HT-29 (cell line): ENCODE measurements at regions not wholly inside any gene's neighbourhood (a gene's known extent, or its start where the extent isn't known, plus 50 kb on each side); places are given as distances from the start of the nearest gene placed in this dataset.
"Not testable (repeated sequence)": the region's sequence is repeated elsewhere in the genome, so short reads cannot be mapped to it uniquely, and the experiment has no call there.

ENCODE experiments used
- DNase-seq: peaks from one replicate; pipeline ENCODE4 v3.0.0-alpha.2; 2015; ENCODE audit warnings: low spot score

- no peak for DNase-seq
These were observed 176.7 kb downstream of the PRELID2 start for GRCh38 chr5:145658435-145658834.

- not testable (repeated sequence) for DNase-seq
These were observed 182.4 kb downstream of the PRELID2 start for GRCh38 chr5:145652700-145653099.

DNA sequence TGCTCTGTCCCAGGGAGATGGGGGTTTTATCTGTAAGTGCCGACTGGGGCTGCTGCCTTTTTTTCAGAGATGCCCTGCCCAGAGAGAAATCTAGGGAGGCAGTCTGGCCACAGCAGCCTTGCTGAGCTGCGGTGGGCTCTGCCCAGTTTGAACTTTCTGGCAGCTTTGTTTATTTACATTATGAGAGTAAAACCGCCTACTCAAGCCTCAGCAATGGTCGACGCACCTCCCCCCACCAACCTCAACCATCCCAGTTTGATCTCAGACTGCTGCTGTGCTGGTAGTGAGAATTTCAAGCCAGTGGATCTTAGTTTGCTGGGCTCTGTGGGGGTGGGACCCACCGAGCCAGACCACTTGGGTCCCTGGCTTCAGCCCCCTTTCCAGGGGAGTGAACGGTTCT lies 188.0 kb downstream of the PRELID2 start:
- not testable (repeated sequence) for DNase-seq

GRCh38 chr5:145643214-145643613 lies 191.9 kb downstream of the PRELID2 start:
- not testable (repeated sequence) for DNase-seq

- no peak for DNase-seq
These were observed 197.7 kb downstream of the PRELID2 start for GRCh38 chr5:145637396-145637795.

DNA sequence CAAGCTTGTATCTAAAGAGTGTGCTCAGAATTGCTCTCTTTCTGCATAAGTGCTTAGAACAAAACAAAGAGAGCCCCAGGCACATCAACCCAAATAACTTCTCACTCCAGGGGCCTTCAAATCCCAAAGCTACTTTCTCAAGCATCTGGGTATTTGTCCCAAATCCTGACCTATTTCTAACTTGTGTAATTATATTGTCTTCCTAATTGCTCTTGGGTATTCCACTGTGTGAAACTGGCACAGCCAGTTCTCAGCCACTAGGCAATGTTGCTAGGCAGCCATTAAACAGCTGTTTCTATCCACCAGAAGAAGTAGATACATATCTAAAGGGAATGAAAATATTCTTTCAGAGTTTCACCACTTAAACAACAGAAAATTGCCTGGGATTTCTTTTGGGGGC lies 198.8 kb downstream of the PRELID2 start:
- no peak for DNase-seq

DNA sequence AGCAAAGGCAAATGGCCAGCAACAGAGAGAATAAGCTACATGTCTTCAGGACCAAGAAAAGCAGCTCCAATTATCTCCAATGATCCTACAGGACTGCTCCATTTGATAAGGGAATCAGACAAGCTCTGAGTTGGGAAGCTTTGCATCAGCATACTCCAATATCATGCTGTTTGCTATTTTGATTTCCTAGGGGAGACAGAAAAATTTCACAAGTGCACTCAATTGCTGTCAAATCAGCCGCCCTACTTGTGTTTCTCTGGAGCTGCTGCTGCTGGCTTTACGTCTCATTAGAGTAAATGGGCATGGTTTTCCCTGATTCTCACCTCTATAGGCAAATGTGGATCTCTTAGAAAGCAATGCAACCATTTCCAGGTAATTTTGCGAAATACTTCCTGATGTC lies 201.7 kb downstream of the PRELID2 start:
- DNase-seq: no peak

GRCh38 chr5:145632701-145633100 lies 202.4 kb downstream of the PRELID2 start:
- DNase-seq: no peak

- no peak for DNase-seq
These were observed 206.1 kb downstream of the PRELID2 start for GRCh38 chr5:145629047-145629446.

DNA sequence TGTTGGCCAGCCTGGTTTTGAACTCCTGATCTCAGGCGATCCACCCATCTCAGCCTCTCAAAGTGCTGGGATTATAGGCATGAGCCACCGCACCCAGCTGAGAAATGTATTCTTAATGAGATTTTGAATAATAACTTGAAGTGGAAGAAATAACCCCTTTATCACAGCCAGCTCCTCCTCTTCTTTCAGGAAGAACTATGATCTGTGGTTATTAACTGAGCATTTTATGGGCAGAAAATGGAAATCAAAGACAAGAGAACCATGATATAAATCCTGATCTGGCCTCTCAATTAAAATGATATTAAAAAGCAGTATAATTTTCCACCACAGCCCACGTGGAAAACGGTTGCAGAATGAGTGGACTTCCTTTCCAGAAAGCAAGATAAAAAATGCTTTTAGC lies 206.6 kb downstream of the PRELID2 start:
- no peak for DNase-seq

DNA sequence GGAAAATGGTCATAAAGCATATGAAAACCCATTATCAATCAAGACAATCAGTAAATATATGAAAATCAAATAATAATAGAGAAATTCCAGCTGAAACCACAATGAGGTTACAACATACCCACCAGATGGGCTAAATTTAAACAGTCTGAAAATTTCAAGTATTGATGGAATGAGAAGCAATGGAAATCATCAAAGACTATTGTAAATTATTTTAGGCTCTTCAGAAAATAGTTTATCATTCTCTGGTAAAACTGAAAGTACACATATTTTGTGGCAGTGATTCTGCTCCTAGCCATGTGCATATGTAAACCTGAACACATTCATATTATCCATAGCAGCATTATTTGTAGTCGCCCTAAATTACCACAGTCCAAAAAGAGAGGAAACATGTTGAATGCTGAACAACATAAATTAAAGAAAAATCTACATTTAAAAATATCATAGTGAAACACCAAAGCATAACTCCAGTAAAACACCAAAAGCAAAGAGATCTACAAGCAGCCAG lies 215.3 kb downstream of the PRELID2 start:
- DNase-seq: no peak

DNA sequence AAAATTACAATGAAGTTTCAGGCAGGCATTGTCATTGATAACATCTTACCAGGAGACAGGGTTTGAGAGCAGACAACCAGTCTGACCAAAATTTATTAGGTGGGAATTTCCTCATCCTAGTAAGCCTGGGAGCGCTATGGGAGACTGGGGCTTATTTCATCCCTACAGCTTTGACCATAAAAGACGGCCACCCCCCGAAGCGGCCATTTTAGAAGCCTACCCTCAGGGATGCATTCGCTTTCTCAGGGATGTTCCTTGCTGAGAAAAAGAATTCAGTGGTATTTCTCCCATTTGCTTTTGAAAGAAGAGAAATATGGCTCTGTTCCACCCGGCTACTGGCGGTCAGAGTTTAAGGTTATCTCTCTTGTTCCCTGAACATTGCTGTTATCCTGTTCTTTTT lies 218.4 kb downstream of the PRELID2 start:
- not testable (repeated sequence) for DNase-seq

- DNase-seq: no peak
These were observed 236.2 kb downstream of the PRELID2 start for GRCh38 chr5:145598983-145599382.

DNA sequence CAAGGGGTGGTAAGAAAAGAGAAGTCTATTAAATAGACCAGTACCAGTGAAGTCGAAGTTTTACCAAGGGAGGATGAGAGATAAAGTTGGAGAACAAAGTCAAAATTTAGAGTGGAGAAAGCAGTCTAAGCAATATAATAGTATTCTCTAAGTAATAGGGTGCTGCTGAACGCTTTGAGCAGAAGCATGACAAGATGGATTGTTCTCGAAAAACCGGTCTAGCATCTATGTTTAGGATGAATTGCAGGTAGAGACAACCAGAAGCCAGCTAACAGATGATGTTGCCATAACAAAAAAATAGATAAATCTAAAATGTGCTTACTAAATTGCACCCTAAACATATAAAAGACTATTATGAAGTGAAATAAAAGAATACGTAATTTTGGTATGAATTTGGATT lies 237.0 kb downstream of the PRELID2 start:
- no peak for DNase-seq

GRCh38 chr5:145591578-145591977 lies 243.6 kb downstream of the PRELID2 start:
- DNase-seq: no peak

DNA sequence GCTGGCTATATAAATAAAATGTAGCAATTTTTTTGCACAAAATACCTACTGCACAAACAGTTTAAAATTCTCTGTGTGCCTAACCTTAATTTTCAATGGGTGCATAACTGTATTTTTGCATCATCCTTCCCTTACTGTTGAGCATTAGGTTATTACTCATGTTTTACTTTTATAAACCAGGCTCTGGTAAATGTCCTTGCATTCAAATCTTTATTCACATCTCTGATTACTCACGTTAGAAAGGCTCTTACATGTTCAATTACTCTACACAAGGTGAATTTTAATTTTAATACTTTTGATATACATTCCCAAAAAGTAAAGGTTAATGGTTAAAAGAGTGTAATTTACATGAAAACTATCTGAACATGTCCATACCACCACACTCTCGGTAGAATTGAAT lies 246.1 kb downstream of the PRELID2 start:
- no peak for DNase-seq

GRCh38 chr5:145588558-145588957 lies 246.6 kb downstream of the PRELID2 start:
- DNase-seq: no peak

DNA sequence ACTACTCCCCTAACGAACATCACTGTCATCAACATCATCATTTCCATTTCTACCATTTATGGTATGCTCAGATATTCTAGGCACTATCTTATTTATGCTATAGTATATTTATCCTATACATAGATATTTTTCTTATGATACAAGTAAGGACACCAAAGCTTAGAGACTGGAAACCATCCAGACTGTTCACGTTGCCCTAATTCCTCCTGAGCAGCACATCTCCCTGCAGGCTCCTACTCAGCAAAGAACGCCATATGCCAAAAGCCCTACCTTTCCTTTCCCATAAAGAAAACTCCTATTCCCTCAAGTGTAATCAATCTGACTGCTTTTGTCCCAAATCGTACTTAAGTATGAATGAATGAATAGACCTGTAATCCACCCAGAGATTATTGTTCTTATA lies 247.0 kb downstream of the PRELID2 start:
- no peak for DNase-seq

GRCh38 chr5:145587710-145588109 lies 247.4 kb downstream of the PRELID2 start:
- peak; percentile 15 for DNase-seq

DNA sequence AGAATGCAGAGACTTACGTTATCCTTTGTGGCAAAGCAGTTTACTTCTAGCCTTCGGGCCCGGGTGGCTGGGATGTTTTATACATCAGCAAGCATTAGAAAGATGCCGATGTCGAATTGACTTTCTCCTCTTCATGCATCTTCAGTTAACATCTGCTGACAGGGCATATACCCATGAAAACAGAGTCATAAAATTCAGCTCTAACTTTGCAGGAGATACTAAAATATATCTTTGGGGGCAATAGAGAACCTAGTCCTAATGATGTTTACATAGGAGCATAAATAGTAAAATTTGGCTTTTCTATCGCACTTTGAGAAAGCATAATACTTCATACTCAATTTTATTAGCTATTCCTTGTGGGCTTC lies 247.9 kb downstream of the PRELID2 start:
- DNase-seq: no peak

DNA sequence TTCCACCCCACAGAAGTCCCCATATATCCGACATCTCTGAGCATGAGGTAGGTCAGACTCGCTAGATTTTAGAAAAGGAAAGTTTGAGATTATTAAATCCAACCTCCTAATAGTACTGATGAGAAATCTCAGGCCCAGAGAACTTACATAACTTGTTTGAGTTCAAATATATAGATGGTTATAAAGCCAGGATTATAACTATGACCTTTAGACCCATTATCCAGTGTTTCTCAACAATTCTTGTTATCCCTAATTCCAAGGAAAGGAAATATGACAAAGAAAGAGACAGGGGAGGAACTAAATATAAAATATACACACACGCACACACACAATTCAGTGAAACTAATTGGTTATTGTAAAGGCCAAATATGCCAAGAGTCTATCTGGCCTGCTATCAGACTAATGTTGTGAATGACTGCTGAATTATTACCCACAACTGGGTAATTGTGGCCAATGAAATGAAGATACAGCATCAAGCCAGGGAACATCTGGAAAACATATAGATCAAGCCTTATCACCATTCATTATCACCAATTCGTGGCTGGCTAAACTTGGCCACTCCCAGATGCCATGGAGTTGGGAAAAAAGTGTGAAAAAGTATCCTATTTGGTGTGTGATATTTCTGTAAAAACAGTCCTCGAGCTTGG lies 248.4 kb downstream of the PRELID2 start:
- DNase-seq: peak; percentile 16

GRCh38 chr5:145585443-145586148 lies 249.5 kb downstream of the PRELID2 start:
- DNase-seq: peak; percentile 58

- DNase-seq: peak; percentile 15
These were observed 255.8 kb downstream of the PRELID2 start for GRCh38 chr5:145579301-145579700.
